GM23338 (cell line): ENCODE measurements at regions not wholly inside any gene's neighbourhood (a gene's known extent, or its start where the extent isn't known, plus 50 kb on each side); places are given as distances from the start of the nearest gene placed in this dataset.

Experiments
- ATAC-seq: fragments of 200-7000 bp; cut with Tn5 transposase; 3 replicates; pipeline ENCODE4 v1.9.1; 2020
- DNase-seq: peaks from one replicate; pipeline ENCODE4 v3.0.0-alpha.2; 2015; ENCODE audit warnings: low spot score
- H2AFZ ChIP-seq: fragments of 200-600 bp; sonication (generic); 2 replicates; pipeline ENCODE4 v1.8.0; 2016; ENCODE audit warnings: antibody characterized with exemption, mild to moderate bottlenecking, moderate library complexity
- H3F3A ChIP-seq: fragments of 200-600 bp; sonication (generic); replicated peaks from 2 replicates; pipeline ENCODE4 v1.8.0; 2017; ENCODE audit warnings: antibody characterized with exemption, mixed run types, low read depth
- H3K27ac ChIP-seq: fragments of 200-600 bp; sonication (generic); 2 replicates; pipeline ENCODE4 v1.6.1; 2016; ENCODE audit warnings: low read depth
- H3K27me3 ChIP-seq: fragments of 200-600 bp; sonication (generic); 2 replicates; pipeline ENCODE4 v1.8.0; 2016; ENCODE audit warnings: mild to moderate bottlenecking, mixed run types, moderate library complexity; ENCODE audit not compliant: insufficient read depth
- H3K36me3 ChIP-seq: fragments of 200-600 bp; sonication (generic); 2 replicates; pipeline ENCODE4 v1.8.0; 2016; ENCODE audit warnings: mild to moderate bottlenecking; ENCODE audit not compliant: insufficient read depth
- H3K4me1 ChIP-seq: fragments of 200-600 bp; sonication (generic); 2 replicates; pipeline ENCODE4 v1.8.0; 2016; ENCODE audit warnings: mild to moderate bottlenecking, moderate library complexity; ENCODE audit not compliant: insufficient read depth
- H3K4me2 ChIP-seq: fragments of 200-600 bp; sonication (generic); 2 replicates; pipeline ENCODE4 v1.7.1; 2017; ENCODE audit warnings: mixed run types
- H3K4me3 ChIP-seq: fragments of 200-600 bp; sonication (generic); 2 replicates; pipeline ENCODE4 v1.6.1; 2016; ENCODE audit warnings: mixed run types
- H3K79me2 ChIP-seq: fragments of 200-600 bp; sonication (generic); replicated peaks from 2 replicates; pipeline ENCODE4 v1.8.0; 2017; ENCODE audit warnings: mild to moderate bottlenecking; ENCODE audit not compliant: insufficient read depth
- H3K9me2 ChIP-seq: fragments of 200-600 bp; sonication (generic); 2 replicates; pipeline ENCODE4 v1.8.0; 2017; ENCODE audit not compliant: insufficient read depth
- H4K20me1 ChIP-seq: fragments of 200-600 bp; sonication (generic); replicated peaks from 2 replicates; pipeline ENCODE4 v1.8.0; 2017; ENCODE audit warnings: mild to moderate bottlenecking; ENCODE audit not compliant: insufficient read depth
- H3K27ac Mint-ChIP-seq: 2 replicates; pipeline ENCODE4 v1.8.0; 2020; ENCODE audit warnings: inconsistent platforms, mild to moderate bottlenecking, moderate library complexity, mixed read lengths
- H3K27me3 Mint-ChIP-seq: 3 replicates; pipeline ENCODE4 v1.8.0; 2022; ENCODE audit warnings: low read depth, mild to moderate bottlenecking, moderate library complexity, mixed read lengths, inconsistent platforms; ENCODE audit not compliant: insufficient read depth, poor library complexity
- H3K36me3 Mint-ChIP-seq: 3 replicates; pipeline ENCODE4 v1.8.0; 2021; ENCODE audit warnings: low read depth, mild to moderate bottlenecking, inconsistent platforms, moderate library complexity, mixed read lengths
- H3K4me1 Mint-ChIP-seq: 3 replicates; pipeline ENCODE4 v1.8.0; 2020; ENCODE audit warnings: mild to moderate bottlenecking, inconsistent platforms, mixed read lengths
- H3K4me3 Mint-ChIP-seq: 3 replicates; pipeline ENCODE4 v1.8.0; 2021; ENCODE audit warnings: moderate library complexity, mild to moderate bottlenecking, inconsistent platforms, mixed read lengths
- H3K9me3 Mint-ChIP-seq: 3 replicates; pipeline ENCODE4 v1.8.0; 2020; ENCODE audit warnings: moderate library complexity, mild to moderate bottlenecking, inconsistent platforms, mixed read lengths
- EZH2phosphoT487 ChIP-seq: fragments of 200-600 bp; sonication (generic); IDR thresholded peaks from one replicate; pipeline ENCODE4 v1.8.1; 2018; ENCODE audit warnings: antibody characterized with exemption; ENCODE audit not compliant: unreplicated experiment
- POLR2AphosphoS5 ChIP-seq: IDR thresholded peaks from 2 replicates; pipeline ENCODE4 v1.6.1; 2016; ENCODE audit warnings: antibody characterized with exemption, low read depth
- REST ChIP-seq: IDR thresholded peaks from one replicate; pipeline ENCODE4 v1.6.1; 2018; ENCODE audit warnings: antibody characterized with exemption; ENCODE audit not compliant: unreplicated experiment
- ZNF114 ChIP-seq: fragments of 250-450 bp; sonication (Bioruptor Pico); IDR thresholded peaks from 2 replicates; pipeline ENCODE4 v1.5.0; 2020; ENCODE audit warnings: mild to moderate bottlenecking, moderate library complexity
- ZNF462 ChIP-seq: fragments of 250-450 bp; sonication (Bioruptor Pico); IDR thresholded peaks from 2 replicates; pipeline ENCODE4 v1.5.0; 2020; ENCODE audit warnings: mild to moderate bottlenecking, moderate library complexity

GRCh38 chr20:17043323-17043722 is 183.5 kb upstream of the PCSK2 start (continued):
- no peak for TF ChIP-seq ZNF462
- no peak for TF ChIP-seq REST
- no peak for TF ChIP-seq ZNF114 (CRISPR knock-in tag)

GRCh38 chr20:17044891-17045290 is 181.9 kb upstream of the PCSK2 start:
- H3K27me3 Mint-ChIP-seq = no peaks in the 10 kb centered on the region
- H3K27ac Mint-ChIP-seq = no peak overlapping the region
- no peak overlapping the region for H3K4me3 Mint-ChIP-seq
- no peaks in the 10 kb centered on the region for H3K9me3 Mint-ChIP-seq
- ATAC-seq (no peak), DNase-seq (no peak)
- Histone ChIP-seq H3K79me2 (no peaks in the 10 kb centered on the region), H3K9me2 (peaks cover 3% of the 10 kb centered on the region; the same call in 1 of the 2 replicates), H3K27ac (no peak overlapping the region), H3K4me2 (no peak overlapping the region), H2AFZ (no peak overlapping the region), H3F3A (no peaks in the 10 kb centered on the region), H3K27me3 (no peaks in the 10 kb centered on the region), H4K20me1 (no peaks in the 10 kb centered on the region), H3K4me3 (no peak overlapping the region), H3K4me1 (no peaks in the 10 kb centered on the region), H3K36me3 (no peaks in the 10 kb centered on the region)
- H3K4me1 Mint-ChIP-seq = peaks cover 7% of the 10 kb centered on the region; the same call in 1 of the 3 replicates
- H3K36me3 Mint-ChIP-seq = no peaks in the 10 kb centered on the region
- TF ChIP-seq ZNF114 (CRISPR knock-in tag) (no peak), ZNF462 (no peak), EZH2phosphoT487 (no peak), POLR2AphosphoS5 (no peak)
